GM18508 (cell line): ENCODE measurements at regions not wholly inside any gene's neighbourhood (a gene's known extent, or its start where the extent isn't known, plus 50 kb on each side); places are given as distances from the start of the nearest gene placed in this dataset.
"Not testable (repeated sequence)": the region's sequence is repeated elsewhere in the genome, so short reads cannot be mapped to it uniquely, and the experiment has no call there.

ENCODE experiments used
- ATAC-seq: cut with Tn5 transposase; IDR thresholded peaks from one replicate; pipeline ENCODE4 v1.9.1; 2021; ENCODE audit warnings: moderate number of reproducible peaks; ENCODE audit not compliant: insufficient read depth, unreplicated experiment

DNA sequence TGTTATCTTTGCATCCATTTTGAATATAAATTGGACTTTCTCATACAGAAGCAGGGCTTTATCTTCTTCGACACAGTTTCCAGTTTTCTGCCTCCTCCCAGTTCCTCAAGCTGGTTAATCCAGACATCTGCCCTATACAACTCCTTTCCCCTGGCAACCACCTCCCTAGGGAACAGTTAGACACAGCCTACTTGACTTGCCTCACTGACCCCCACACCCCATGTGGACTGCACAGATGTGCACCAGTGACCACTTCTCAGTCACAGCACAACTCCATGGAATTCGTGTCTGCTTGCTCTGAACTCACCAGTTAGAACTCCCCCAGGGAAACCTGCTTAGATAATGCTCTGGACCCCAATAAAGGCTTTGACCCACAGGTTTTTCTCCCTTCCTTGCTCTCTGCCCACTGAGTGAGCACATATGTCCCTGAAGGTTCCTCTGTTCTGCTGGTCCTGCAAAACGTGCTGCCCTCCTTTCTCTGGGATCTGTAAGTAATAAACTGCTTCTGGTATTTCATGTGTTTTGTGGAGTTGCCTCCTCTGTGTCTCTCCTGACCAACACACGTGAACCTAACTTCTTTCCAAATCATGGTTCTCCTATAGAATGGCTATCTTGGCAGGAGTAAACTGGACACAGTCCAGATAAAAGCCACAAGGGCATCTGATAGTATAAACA, 351.2 kb downstream of the CD83 start:
- ATAC-seq: no peak

DNA sequence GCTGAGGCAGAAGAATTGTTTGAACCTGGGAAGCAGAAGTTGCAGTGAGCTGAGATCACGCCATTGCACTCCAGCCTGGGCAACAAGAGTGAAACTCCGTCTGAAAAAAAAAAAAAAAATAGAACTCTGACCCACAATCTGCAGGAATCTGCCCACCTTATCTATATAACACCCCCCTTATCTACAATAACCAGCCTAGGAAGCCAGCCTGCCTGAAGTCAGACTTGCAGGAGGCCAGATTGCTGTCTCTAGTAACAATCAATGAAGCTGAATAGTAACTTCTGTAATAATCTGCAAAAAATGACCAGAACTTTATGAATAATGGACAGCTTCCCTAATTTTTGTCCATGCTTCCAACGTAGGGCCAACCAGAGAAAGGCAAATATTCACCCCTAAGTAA, 352.5 kb downstream of the CD83 start:
- no peak for ATAC-seq

DNA sequence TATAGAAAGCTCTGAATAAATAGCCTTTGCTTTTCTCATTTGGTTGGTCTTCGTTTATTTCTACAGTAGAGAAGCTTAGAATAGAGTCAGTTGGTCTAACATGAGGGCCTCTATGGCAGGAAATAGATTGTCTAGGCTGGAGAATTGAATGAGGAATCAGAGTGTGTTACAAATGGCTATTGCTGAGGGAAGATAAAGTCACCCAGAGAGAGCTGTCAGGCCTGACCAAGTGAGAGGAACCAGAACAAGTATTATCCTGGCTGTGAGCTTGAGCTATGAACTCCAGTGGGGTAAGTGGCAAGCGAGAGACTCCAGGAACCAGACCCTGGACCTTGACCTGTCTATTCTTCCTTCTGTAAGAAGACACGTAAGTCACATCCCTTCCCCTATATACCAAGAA, 353.1 kb downstream of the CD83 start:
- no peak for ATAC-seq

DNA sequence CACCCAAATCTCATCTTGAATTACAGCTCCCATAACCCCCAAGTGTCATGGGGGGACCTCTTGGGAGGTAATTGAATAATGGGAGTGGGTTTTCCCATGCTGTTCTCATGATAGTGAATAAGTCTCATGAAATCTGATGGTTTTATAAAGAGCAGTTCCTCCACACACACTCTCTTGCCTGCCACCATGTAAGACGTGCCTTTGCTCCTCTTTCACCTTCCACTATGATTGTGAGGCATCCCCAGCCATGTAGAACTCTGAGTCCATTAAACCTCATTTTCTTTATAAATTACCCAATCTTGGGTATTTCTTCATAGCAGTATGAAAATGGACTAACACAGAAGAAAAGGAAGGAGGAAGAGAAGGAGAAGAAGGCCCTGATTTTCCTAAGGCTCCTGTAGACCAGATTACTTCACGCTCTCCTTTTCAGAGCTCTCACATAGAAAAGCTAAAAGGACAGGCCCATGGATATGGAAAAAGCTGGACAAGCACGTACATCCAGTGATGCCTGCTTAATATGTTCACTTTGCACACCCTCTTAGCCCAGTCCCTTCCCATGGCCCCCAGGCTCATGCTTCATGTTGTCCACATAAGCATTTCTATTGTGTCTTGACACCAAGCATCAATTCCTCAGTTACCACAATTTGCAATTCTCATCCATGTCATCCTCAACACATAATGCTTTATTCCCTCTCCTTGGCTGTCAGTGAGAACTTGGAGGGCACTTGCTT, 354.8 kb downstream of the CD83 start:
- ATAC-seq: no peak

DNA sequence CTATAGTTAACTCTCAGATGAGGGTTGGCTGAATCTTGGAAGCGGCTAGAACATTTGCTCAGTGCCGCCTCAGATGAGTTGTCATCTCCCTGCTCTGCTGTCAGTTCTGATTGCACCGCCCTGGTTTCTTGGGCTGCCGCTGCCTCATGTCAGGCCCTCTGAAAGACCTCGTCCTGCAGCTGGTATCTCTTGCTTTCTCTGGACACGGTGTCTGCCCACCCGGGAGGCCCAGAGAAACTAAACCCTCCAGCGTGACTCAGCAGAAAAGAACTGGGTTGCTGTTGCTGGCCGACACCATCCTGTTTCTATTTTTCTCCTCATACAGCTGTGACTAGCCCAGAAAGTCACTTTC, 355.4 kb downstream of the CD83 start:
- ATAC-seq: no peak

DNA sequence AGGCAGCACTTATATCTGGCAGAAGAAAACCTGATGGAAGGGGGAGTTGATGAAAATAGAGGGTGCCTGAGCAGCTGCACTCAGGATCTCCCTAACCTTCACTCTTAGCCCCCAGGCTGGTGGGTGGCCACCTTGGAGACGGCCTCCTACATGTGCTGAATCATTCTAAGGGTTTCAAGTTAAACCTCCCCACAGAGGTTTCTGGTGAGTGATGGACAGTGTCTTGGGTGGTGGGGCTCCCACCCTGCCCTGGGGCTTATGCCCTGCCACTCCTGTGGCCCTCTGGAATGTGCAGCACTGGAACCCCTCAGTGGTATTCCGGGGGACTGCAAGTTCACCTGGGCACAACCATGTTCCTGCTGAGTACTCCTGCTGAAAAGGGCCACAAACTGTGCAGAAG, 357.2 kb downstream of the CD83 start:
- ATAC-seq: no peak

DNA sequence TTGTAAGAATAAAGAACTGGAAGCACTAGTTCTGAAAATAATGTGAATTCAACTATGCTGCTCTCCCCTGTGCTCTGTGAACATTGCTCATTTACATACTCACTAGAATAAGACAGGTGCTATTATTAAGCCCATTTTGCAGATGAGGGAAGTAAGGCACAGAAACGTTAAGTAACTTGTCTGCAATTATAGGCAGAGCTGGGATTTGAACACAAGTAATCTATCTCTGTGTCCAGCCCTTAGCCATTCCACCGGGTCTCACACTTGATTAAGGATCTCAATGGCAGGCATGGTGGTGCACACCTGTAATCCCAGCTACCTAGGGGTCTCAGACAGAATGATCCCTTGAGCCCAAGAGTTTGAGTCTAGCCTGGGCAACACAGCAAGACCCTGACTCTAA, 357.7 kb downstream of the CD83 start:
- ATAC-seq: no peak

DNA sequence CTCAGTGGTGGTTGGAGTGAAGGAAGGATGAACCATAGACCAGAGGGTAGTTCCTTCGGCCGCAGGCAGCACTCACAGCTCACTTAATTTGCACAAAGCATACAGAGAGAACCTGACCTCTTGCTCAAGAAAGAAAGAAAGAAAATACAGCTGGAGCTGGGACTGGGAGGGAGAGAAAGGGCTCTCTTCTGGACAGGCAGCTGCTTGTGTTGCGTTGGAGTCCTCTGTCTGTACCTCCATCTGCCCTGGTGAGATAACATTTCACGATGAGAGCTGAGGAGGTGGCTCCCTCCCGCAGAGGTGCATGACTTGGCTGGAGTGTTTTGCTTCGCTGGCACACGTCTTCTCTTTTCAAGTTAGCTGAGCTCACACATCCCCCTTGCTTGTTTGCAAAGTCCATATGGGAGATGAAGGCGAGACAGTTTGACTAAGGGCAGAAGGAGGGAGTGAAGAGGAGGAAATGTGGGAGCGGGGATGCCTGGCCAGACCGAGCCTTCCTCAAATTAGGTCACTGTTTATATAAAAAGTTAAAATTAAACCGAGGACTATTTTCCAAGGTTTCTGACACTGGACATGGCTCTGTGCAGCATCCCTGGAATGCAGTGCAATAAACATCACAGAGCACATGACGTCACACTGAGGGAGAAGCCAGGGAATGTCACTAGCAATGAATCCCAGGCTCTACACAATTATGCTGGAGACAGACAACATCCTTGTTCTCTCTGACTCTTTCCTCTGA, 359.4 kb downstream of the CD83 start:
- ATAC-seq: no peak

DNA sequence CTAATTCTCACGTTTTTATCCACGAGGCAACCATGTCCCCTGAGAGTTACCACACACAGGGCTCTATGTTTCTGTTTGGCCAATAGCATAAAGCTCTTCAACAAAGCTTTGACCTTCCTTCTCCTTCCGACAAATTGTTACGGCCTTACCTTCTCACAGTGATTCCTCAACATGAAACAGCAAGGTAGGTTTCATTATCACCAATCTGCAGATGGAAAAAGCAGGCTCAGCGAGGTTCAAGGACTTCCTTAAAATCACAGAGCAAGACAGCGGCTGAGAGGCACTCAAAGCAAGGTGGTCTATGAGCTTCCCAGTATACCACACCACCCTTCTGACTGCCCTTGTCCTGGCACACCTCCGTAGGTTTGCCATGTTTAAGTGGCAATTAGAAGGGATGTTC, 360.0 kb downstream of the CD83 start:
- no peak for ATAC-seq

DNA sequence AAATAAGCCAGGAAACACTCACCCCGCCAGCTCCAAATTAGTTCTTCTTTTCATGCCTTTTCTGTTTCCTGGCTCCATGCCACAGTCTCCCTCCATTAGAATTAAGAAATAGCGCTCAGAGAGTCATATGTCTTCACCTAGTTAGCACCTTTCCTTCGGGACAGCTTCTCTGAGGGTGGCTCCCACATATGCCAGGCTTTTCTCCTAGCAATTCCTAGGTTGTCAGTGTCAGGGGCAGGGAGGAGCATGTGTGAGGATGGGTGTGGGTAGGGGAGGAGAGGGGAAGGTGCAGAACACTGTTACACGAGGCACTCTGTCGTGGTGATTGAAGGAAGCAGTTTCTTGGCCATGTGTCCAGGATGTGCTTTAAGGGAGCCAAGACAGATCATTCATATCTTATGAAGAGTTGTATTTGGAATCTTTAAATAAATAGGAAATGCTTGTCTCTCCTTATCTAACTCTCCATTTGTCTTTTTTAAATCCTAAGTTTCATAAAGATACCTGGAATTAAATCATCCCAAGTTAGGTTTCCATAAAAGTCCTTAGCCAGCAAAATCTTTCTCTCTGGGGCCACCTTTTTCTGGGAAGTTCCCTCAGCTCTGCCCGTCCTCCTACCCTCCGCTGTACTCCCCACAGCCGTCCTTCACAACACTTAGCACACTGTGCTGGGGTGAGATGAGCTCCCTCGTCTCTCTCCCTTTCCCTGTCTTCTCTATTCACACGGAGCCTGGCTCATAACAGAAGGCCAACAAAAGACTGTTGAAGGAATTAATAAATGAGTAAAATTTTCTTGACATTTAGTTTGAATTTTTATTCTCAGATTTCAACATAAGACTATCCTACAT, 361.0 kb downstream of the CD83 start:
- ATAC-seq: no peak

DNA sequence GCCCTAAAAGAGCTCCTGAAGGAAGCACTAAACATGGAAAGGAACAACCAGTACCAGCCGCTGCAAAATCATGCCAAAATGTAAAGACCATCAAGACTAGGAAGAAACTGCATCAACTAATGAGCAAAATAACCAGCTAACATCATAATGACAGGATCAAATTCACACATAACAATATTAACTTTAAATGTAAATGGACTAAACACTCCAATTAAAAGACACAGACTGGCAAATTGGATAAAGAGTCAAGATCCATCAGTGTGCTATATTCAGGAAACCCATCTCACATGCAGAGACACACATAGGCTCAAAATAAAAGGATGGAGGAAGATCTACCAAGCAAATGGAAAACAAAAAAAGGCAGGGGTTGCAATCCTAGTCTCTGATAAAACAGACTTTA, 364.4 kb downstream of the CD83 start:
- not testable (repeated sequence) for ATAC-seq

DNA sequence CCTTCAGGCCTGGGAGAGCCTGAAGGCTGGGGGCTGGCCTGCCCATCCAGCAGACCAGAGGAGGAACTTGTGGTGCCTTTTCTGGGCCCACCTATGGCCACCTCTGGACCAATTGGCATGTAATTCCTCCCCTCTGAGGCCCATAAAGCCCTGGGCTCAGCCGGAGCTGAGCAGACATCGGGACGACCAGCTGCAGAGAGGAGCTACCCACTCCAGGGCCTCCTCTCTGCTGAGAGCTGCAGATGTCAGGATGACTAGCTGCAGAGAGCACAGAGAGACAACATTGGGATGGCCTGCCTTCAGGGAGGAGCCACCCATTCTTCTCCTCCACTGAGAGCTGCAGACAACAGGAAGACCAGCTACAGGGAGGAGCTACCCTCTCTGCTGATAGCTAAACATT, 370.1 kb downstream of the CD83 start:
- ATAC-seq: no peak

DNA sequence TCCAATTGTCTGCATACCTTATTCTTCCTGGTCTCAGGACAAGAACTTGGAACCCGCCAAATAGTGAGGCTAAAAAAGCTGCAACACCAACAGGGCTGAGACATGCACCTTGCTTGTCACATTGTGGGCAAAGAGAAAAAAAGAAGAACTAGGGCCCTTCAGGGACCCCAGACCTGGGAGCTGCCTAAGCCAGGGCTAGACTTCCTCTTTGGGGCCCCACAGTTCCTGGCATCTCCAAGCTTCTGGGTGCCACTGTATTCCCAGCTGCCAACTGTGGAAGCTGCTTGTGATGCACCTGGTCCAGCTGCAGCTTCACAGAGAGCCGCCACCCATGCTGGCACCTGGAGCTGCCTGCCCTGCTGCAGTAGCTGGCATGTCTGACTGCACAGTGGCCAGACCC, 370.6 kb downstream of the CD83 start:
- ATAC-seq: no peak

DNA sequence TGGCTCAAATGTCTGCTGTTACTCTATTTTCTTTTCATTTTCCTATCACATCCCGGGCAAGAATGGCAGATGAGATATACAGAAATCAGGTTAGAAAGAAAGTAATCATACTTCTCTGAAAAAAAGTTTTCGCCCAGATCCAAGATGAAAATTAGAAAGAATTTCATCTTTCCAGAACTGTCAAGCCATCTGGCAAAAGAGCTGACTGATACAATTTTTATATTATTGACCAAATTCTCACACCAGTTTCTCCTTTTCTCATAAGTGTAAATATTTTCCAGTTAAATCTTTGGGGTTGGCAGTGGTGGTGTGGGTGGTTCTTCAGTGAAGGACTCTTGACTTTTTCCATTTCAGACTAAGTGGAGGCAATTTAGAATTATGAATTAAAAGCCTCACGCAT, 371.9 kb downstream of the CD83 start:
- no peak for ATAC-seq

DNA sequence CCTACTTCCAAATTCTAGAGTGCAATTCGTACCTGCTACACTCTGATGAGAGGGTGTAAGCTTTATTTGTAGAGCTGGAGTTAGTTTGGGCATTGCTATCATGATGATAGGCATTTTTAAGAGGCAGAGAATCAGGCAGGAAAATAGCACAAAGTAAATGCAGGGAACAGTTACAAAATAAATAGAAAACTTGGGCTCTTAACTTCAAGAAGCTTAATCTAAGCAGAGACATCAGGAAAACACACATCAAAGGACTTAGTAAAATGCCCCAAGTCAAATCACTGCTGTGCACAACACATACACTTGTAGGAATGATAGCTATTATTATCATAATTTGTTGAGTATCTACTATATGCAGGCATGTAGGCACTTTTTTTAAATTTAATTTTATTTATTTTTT, 381.2 kb downstream of the CD83 start:
- no peak for ATAC-seq

DNA sequence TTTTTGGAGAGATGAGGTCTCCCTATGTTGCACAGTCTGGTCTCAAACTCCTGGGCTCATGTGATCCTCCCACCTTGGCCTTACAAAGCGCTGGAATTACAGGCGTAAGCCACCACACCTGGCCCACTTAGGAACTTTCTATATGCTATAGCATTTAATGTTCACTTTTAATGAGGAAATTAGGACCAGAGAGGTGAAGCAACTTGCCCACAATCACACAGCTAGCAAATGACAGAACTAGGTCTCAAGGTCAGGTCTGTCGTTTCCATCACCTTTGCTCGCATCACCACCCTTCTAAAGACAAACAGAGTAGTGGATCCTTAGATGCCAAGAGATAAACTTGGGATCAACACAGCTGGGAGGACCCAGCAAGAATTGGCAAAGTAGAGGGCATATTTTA, 381.7 kb downstream of the CD83 start:
- no peak for ATAC-seq

DNA sequence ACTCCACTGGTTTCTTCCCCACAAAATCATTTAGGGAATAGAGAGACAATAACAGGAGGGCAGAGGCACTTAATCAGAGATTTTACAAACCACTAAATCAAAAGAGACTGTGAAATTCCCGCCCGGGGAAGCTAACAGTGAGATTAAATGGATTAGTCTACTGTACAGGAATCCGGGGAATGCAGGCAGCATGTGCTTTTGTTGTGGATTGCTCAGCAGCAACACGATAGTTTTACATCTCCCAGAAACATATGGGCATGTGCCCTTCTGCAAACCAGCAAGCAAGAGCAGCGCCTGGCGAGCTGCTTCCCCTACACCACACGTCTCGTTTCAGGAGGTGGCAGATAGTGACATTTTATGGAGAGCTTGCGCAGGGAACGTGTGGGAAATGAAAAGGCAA, 382.3 kb downstream of the CD83 start:
- no peak for ATAC-seq

DNA sequence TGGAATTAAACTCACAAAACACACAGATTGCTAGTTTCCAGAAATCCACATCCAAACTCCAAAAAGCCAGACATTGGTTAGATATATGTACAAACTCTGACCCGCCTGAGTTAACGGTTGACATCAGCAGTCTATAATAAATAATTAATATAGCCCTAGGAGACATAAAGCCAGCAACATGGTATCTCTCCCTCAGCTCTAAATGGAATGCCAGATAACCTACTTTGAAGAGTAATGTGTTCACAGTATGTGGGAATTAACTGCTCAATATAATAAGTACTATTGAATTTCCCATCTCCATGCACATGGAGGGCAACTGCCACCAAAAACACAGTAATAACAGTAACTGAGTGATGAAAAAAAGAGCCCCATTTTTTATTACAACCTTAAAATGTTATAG, 383.2 kb downstream of the CD83 start:
- no peak for ATAC-seq

DNA sequence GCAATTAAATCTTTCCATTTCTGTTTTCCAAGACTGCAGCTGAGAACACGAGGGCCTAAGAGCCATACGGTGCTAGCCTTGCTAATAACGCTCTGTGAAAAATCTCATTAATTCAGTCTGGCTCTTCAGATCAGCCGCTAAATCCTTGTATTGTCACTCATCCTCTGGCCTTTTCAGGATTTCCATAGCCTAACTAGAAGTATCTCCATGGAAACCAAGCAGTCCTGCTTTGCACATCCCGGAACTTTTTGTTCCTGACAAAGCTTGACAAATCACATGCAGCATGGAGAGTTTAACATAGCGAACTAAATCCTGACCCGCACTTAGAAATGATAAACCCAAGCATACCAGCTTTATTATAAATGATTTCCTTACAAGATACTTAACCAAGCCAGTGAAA, 383.7 kb downstream of the CD83 start:
- no peak for ATAC-seq

DNA sequence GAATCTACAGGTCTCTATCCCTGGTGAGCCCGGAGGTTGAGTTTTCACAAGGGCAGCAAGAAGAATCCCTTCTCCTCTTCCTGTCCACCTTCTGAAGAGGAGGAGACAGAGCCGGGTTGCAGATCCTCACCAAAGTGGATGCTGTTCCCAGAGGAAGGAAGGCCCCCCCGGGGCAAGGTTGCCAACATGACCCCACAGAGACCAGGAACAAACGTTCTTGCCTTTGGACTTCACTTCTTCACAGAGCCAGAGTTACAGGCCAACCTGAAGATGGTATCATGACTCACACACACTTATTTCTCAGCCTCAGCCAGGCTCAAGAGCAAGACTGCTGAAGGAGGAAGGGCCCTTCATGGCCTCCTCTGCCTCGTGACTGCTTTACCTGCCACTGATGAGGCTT, 384.3 kb downstream of the CD83 start:
- no peak for ATAC-seq

DNA sequence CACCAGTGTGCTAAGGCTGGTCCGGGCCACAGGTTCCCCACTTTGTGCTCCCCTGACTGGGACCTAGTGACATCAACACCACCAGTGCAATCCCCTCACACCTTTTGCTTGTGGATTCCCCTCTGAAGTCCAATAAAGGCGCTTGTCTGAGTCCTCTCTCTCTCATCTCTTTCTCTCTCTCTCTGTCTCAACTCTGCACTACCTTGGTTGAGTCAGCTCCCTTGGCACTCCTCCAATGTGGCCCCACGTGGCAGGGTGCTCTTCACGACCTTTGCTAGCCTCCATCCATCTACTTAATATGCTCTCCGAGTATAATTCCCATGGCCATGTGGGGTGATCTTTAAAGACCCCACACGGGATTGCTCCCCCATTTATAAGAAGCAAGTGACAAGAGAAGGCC, 385.0 kb downstream of the CD83 start:
- no peak for ATAC-seq
